NCI-H82 treated with DMSO at 0.1 percent for 48 hours (cell line): ENCODE measurements at regions not wholly inside any gene's neighbourhood (a gene's known extent, or its start where the extent isn't known, plus 50 kb on each side); places are given as distances from the start of the nearest gene placed in this dataset.
"Not testable (repeated sequence)": the region's sequence is repeated elsewhere in the genome, so short reads cannot be mapped to it uniquely, and the experiment has no call there.

Experiments
- DNase-seq: peaks from one replicate; lab custom pipeline; 2025; ENCODE audit not compliant: unreplicated experiment; lab: John Stamatoyannopoulos, UW

DNA sequence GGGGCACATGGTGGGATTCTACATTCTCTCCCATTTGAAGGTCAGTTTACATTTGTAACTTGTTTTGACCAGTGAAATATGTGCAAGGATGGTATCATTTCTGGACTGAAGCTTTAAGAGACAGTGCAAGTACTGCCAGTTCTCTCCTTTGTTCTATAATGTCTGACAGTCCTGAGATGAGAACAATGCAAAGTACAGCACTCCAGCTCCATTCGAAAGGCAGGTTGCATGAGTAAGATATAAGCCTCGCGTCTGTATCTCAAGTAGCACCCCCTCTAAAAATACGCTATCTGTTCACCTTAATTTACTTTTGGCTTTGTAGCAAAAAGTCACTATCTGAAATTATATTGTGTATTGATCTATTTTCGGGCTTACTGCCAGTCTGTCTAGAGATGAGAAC, 1122.2 kb upstream of the TMEM132C start:
- DNase-seq, result no peak

DNA sequence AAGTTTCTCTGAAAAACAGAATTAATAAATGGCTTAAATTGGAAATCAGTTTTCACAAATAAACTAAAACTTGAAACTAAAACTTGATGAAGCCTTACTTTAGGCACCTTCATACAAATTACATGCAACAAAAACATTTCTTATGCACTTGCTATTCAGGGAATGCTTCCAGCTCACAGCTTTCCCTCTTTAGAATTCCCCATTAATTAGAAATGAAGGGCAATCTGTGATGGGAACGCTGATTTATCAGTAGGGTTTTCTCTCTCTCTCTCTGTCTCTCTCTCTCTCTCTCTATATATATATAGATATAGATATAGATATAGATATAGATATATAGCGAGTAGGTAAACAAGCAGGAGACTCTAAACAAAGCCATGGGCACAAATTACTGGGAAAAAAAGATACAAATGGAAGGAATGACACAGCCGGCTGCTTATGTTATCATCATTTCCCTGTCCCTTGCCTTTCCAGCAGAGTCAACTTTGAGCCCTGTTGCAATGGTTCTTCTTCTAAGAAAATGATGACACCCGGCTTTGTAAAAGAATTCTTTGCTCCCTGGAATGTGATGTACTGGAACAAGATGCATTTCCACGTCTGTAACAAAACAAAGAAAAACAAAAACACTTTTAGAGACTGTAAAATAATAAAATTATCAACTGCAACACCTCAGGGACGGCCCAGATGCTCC, 1121.6 kb upstream of the TMEM132C start:
- DNase-seq, result no peak

DNA sequence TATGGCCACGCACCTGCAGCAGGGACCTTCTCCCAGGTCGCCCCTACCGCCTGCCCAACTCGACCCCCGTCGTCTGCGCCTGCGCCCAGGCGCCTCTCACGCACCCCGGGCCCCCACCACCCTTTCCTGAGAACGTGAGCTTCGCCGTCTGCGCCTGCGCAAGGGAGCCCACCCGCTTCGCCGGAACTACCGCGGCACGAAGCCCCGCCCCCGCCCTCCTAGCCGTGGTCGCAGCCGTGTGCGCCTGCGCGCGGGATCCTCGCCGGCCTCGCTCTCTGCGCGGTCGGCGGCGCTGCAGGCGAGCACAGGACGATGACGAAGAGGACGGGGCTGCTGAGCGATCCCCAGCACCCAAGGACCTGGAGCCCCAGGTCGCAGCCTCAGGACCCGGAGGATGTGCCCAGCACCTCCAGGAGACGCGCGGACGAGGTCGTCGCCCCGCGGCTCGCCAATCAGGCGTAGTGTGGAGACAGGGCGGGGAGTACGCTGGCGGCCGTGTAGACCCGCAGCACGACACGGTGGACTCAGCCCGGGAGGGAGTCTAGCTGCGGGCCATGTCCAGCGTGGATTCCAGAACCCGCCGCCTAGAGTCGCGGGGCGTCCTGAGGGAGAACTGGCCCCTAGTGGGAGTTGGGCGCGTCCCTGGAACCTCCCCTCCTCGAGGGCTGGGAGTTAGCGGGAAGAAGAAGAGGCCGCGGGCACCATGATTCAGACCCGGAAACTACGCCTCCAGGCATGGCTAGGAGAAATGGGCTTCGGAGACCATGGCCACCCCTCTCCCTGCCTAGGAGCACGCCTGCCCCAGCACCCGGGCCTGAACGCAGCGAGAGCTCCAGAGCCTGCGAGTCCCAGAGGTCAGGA, 1120.8 kb upstream of the TMEM132C start:
- peak; percentile 52 for DNase-seq

DNA sequence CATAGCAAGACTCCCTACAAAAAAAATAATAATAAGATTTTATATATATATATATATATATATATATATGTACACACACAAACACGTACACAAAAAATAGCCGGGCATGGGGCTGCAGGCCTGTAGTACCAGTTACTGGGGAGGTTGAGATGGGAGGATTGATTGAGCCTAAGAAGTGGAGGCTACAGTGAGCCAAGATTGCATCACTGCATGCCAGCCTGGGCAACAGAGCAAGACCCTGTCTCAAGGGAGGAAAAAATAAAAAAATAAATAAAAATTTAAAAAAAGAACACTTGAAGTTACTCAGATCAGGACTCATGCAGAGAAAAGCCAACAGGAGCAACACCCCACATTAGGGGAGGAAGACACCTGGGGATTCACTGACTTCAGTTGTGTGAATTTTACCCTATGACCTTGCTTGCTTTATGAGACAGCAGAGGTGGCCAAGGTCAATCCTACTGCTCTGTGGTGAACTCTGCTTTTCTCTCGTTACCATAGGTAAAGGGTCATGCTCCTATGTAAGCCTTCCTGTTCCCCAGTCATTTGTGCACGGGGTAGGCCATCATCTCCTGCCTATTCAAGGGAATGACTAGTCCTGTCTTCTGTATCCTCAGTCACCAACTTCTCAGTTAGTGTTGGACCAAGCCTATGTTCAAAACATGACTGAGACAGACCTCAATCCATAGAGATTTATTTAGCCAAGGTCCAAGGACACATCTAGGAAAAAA, 1119.8 kb upstream of the TMEM132C start:
- DNase-seq, result no peak

DNA sequence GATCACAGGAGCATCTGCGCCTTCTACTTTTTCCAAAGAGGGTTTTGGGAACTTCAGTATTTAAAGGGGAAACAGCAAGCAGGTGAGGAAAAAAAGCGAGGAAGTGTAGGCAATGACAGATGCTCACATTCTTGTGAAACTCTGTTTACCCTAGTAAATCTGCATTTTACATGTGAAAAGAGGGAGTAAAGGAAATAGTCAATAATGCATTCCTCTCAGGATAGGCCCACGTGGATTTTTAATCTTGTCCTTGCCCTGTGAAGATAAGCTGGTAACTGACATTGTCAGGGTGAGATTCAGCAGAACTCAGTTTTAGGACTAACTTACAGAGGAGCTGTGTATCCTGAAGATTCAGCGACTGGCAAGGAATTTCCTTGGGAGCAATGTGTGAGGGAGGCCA, 1119.2 kb upstream of the TMEM132C start:
- DNase-seq, result no peak

DNA sequence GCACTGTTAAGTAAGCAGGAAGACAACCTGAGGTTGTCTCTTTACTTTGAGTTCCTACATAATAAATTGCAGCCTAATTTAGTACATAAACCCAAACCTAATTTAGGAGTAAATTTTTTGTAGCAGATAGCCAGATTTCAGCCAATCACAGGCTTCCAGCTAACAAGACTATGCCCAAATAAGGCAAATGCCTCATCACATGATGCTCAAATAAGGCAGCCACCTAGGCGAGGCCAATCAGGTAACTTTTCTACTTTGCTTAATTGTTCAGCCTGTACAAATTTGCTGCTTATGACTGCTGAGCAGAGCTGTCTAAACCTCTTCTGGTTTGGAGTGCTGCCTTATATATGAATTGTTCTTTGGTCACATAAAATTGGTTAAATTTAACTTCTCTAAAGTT, 1118.7 kb upstream of the TMEM132C start:
- DNase-seq, result no peak

DNA sequence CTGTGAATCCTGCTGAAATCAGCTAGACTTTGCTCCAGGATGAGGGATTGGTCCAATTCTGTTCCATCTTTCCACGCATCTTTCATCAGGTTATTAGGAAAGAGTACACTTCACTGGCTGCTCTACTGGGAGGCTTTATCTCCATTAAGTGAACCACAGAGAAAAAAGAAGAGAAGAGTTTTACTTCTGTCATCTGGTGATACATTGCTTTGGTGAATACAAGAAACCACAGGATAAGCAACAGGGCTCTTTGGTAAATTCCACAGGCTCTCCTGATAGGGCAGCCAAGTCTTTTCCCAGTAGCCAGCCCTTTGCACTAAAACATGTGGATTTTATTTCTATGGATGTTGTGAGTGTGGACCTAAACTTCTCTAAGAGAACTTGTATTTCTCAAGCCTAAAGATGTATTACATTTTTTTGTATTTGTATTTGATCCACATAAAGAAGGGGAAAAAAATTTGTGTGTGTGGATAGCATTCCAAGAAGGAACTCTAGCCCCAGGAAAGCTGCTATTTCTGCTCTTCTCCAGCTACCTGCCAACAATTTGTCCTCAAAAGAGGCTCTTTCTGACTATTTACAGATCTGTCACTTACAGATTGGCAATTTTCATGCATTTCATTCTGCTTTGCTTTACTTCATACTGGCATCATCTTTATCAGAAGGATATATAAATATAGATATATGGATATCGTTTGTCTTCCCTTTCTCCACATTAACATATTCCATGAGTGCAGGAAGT, 1117.6 kb upstream of the TMEM132C start:
- no peak for DNase-seq

DNA sequence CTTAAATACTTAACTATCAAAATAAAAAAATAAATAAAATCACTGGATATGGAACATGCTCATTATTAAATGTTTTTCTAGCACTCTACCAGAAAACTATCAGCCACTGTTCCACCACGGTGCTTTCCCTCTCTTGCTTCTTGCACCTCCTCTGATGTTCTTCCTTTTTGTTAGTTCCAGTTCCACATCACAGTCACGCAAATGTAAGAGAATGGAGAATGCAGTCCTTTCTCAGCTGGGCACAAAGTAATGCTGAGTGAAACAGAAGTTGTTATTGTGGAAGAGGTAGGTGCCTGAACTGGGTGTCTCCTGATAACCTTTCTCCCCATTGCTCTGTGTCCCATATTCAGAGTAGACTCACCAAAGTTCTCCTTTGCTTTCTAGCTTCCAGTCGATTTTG, 1116.9 kb upstream of the TMEM132C start:
- no peak for DNase-seq

DNA sequence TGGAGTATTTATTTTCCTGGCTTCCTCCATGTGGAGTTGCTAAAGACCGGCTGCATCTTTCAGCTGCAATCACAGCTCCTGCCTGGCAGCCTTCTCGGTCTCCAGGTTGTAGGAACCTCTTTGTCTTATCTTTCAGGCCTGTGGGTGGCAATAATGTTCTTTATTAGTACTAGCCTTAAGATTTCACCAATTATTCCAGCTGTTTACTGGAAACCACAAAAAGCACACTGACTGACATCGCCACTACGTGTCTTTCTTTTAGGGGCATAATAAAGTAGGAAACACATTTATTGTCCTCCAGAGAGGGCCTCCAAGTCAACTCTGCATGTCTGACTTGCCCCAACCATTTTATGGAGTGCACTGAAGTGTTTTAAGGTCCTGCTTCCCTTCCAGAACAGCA, 1116.5 kb upstream of the TMEM132C start:
- no peak for DNase-seq

DNA sequence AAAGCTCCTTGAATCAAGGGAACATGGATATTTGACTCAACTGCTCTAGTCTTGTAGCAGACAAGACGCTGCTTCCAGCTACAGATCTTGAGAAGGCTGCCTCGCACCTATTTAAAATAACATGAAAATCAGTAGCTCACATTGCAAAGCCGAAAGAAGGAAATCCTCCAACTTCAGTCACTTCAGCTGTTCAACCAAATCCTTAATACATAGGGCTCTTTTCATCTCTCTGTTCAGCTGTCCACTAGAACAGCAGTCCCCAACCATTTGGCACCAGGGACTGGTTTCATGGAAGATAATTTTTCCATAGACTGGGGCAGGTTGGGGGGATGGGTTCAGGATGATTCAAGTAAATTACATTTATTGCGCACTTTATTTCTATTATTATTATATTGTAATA, 1116.0 kb upstream of the TMEM132C start:
- no peak for DNase-seq

DNA sequence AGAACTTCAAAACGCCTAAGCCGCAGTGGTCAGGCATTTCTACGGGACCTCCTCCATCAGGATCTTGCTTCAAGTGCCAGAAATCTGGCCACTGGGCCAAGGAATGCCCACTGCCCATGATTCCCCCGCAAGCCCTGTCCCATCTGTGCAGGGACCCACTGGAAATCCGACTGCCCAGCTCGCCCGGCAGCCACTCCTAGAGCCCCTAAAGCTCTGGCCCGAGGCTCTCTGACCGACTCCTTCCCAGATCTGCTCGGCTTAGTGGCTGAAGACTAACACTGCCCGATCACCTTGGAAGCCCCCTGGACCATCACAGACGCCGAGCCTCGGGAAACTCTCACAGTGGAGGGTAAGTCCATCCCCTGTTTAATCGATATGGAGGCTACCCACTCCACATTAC, 1113.0 kb upstream of the TMEM132C start:
- no peak for DNase-seq

DNA sequence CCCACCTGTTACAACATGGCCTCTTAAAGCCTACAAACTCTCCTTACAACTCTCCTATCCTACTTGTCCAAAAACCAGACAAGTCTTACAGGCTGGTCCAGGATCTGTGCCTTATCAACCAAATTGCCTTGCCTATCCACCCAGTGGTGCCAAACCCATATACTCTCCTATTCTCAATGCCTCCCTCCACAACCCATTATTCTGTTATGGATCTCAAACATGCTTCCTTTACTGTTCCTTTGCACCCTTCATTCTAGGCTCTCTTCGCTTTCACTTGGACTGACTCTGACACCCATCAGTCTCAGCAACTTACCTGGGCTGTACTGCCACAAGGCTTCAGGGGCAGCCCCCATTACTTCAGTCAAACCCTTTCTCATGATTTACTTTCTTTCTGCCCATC, 1112.1 kb upstream of the TMEM132C start:
- not testable (repeated sequence) for DNase-seq

DNA sequence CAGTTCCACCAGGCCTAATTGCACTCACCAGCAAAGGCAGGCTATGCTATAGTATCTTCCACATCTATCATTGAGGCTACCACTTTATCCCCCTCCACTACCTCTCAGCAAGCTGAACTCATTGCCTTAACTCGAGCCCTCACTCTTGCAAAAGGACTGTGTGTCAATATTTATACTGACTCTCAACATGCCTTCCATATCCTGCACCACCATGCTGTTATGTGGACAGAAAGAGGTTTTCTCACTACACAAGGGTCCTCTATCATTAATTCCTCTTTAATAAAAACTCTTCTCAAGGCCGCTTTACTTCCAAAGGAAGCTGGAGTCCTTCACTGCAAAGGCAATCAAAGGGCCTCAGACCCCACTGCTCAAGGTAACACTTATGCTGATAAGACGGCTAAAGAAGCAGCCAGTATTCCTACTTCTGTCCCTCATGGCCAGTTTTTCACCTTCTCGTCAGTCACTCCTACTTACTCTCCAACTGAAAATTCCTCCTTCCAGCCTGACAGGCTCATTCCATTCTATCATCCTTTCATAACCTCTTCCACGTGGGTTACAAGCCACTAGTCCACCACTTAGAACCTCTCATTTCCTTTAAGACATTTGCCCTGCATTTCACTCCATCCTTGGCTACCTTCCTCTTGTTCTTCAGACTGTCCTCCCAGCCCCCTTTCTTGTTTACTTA, 1110.9 kb upstream of the TMEM132C start:
- not testable (repeated sequence) for DNase-seq

DNA sequence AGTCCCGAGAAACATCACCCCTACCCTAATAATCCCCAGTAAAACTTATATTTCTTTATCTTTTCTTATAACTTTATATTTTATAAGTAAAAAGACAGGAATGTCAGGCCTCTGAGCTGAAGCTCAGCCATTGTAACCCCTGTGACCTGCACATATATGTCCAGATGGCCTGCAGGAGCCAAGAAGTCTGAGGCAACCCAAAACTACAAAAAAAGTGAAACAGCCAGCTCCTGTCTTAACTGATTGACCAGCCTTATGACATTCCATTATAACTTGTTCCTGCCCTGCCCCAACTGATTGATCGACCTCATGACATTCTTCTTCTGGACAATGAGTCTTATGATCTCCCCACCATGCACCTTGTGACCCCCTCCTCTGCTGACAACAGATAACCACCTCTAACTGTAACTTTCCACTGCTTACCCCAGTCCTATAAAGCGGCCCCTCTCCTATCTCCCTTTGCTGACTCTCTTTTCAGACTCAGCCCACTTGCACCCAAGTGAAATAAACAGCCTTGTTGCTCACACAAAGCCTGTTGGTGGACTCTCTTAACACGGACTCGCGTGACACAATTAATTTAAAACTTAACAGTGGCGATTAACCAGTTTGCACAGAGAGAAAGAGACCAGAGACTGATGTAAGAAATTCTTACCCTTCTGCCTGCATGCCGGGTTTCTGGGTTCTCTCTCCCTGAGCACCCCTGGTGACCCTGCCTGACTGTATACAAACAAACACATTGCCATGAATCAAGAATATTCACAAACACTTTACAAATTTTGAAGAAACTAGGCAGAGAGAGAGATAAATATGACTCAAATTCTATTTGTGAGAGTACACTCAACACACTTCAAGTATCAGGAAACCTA, 1109.2 kb upstream of the TMEM132C start:
- not testable (repeated sequence) for DNase-seq

DNA sequence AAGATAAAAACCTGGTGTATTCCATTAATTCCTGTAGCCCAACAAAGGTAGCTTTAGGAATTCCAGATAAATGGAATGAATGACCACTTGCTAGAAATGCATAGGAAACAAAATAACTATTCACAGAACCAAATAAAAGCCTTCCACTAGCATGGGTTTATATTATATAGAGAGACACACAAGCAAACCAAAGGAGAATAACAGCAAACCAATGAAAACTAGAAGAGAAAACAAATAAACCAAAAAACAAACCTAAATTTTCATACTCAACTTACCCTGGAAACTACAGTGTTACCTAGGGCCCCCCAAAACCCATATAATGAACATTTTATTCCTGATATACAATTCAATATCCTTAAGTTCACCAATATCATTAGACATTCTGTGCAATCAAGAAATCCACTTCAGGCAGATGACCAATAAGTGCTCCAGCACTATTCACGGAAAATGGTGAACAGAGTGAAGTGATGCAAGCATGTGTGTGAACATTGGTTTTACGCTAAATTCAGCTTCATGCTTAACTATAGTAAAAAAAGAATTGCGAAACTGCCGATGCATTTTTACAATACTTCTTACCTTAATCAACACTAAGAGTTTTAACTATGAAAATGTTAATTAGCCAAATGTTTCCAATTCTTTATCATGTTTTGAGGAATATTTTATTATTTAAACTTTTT, 1108.4 kb upstream of the TMEM132C start:
- DNase-seq, result no peak

DNA sequence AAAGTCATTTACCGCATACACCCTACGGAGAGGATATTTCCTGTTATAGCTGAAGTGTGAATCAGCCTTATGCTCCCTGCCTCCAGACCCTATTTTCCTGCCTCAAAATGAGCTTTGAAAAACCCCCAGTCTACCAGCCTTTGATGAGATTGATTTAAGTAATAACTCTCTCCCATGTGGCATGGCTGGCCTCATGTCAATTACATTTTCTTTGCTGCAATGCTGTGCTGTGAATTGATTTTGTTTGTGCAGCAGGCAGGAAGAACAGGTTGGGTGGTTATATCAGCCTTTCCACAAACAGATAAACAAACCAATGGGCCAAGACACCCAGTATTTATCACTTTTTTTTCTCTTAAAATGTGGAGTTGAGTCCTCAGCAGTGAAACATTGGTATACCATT, 1105.5 kb upstream of the TMEM132C start:
- no peak for DNase-seq

DNA sequence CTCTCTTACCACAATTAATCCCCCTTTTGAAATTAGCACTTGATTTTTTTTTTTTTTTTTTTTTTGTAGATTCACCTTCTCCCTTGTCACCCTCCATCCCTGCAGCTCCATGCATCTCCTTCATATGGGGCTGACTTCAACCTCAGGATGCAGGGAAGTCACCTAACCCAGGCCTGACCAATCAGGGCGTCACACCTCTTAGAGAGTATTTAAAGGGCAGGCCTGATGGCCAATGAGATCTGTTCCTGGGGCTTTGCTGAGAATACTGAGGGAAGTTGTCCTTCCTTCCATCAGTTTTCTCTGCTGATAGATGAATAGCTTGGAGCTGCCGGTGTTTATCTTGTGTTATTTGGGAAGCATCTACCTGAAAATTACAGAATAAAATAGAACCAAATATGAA, 1104.7 kb upstream of the TMEM132C start:
- DNase-seq, result no peak

DNA sequence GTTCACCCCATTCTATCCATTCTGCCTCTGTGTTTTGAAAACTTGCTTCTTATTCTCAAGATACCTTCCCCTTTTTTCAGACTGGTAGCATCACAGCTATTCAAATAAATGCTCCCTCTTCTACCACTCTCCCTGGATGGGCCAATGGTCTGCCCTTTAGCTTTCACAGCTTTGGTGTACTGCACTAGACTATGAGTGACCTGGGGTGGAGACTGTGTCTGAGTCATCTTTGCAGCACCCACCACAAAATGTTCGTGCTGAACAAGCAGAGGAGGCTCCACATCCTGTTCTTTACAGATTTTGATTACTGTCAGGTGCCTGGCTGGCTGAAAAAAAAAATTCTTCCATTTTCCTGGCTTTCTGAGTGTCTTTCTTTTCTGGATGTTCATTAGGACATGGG, 1104.1 kb upstream of the TMEM132C start:
- no peak for DNase-seq
